Central memory CD4-positive, alpha-beta T cell (primary cell): ENCODE measurements at regions not wholly inside any gene's neighbourhood (a gene's known extent, or its start where the extent isn't known, plus 50 kb on each side); places are given as distances from the start of the nearest gene placed in this dataset.
"Not testable (repeated sequence)": the region's sequence is repeated elsewhere in the genome, so short reads cannot be mapped to it uniquely, and the experiment has no call there.

Source experiments
- DNase-seq: peaks from one replicate; pipeline ENCODE4 v3.0.0; 2022

- no peak for DNase-seq
Observed at GRCh38 chr9:89952401-89952800, 347.6 kb downstream of the GADD45G start.

- DNase-seq: not testable (repeated sequence)
Observed at GRCh38 chr9:89953263-89953662, 348.5 kb downstream of the GADD45G start.

DNA sequence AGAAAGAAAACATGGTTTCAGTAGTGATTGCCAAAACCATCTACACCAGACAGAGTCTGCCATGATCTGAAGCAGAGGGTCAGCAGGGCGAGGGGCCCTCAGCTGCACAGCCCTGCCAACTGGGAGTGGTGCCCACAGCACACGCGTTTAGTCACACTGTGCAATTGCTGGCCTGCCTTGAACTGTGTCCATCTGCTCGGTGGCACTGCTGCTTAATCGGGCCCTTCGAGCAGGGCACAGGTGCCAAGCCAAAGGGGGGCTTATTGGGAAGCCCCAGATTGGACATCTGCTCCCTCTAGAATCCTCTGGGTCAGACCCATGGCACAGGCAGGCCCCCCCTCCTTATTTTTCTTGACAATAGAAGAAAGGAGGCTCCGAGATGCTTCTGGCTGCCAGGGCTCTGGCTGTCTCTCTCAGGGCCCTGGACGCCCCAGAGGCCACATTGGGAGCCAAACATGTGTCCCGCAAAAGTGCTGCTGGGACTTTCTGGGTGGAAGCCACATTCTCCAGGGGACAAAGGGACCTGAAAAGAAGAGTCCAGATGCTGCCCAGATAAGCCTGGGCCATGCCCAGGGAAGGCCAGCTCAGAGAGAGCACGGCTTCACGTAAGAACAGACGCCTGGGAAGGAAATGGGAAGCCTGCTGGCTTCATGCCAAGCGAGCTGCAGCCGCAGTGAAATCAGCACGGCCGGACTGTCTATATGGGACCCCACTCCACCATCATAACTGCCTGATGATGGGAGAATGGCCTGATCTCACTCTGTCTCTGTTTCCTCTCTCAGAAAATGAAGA, 349.2 kb downstream of the GADD45G start:
- DNase-seq: no peak

- DNase-seq: no peak
Observed at GRCh38 chr9:89955144-89955543, 350.3 kb downstream of the GADD45G start.

DNA sequence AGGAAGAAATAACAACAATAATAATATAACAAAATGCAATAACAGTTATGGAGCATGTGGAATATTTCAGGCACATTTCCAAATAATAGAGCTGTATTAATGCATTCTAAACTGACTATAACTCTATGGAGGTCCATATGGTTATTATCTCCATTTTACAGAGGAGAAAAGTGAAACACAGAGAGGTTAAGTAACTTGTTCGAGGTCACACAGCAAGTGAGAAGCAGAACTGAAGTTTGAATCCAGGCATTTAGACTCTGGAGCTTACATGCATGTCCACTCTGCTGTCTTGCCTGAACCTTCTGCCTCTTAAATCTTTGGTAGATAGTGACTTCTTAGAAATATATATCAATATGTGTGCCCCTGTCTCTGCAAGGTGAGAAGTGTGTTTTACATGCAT, 350.8 kb downstream of the GADD45G start:
- no peak for DNase-seq

DNA sequence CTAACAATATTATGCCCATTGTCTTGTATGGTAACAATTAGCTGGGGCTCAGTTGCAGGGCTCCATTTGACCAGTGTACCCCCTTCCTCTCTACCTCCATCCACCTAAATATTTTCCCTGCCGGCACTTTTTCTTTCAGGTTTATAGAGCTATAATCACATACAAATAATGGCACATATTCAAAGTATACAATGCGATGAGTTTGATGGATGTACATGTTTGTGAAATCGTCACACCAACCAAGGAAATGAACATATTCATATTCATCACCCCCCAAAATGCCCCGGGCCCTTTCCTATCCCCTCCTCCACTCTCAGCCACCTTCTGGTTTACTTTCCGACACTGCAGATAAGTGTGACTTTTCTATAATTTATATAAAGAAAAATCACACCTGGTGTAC, 351.5 kb downstream of the GADD45G start:
- no peak for DNase-seq

GRCh38 chr9:89956907-89957306, 352.1 kb downstream of the GADD45G start:
- no peak for DNase-seq

DNA sequence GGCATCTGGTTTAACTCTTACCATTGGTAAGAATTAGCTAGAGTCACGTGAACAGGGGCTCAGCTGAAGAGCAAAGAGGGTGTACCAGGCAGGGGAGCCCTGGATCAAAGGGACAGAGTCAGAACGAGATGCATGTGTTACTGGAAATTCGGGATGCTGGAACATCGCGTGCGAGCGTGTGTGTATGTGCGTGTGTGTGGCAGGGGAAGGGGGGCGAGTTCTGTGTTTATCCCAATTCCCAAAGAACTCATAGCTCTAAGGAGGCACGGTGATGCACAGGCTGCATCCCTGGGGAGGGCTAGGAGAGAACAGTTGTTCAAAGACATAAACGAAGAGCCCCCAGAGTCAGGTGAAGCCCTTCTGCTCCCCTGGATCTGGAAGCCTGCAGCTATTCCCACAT, 353.3 kb downstream of the GADD45G start:
- DNase-seq: no peak

- no peak for DNase-seq
Observed at GRCh38 chr9:89961616-89962341, 357.0 kb downstream of the GADD45G start.

- DNase-seq: no peak
Observed at GRCh38 chr9:89963280-89963679, 358.5 kb downstream of the GADD45G start.

DNA sequence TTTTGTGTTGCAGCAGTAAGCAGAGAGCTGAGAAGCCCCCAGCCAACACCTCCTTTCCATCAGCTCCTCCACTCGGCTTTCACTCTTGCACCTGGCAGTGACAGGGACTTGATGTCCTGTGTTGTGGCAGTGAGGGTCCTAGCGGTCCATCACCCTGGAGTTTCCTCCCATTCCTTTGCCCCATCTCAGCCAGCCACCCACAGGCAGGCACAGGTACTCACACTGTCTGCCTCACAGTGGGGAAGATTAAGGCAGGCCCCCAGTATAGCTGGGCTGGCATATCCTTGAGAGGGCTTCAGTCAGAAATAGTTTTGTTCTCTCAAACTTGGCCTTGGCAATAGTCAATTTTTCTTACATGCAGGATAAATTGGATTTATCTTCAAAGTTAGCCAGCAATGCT, 362.7 kb downstream of the GADD45G start:
- no peak for DNase-seq

GRCh38 chr9:89969156-89969675, 364.4 kb downstream of the GADD45G start:
- no peak for DNase-seq

GRCh38 chr9:89969881-89970639, 365.2 kb downstream of the GADD45G start:
- no peak for DNase-seq

DNA sequence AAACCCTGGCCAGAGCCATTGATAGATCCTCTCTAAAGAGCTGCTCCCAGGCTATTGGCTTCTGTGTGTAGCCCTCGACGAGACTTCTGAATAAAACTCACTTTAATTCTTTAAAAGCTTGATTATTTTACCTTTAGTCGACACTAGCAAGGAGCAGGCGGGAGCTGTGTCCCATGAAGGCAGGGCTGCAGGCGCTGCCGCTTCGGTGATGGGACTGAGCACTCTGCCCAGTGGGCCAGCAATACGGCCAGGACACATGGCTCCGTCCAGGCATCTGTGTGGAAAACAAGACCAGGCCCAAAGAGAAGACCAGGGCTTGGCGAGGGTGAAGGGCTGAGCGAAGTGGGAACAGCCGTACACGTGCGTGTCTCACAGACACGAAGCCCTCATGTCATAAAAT, 365.9 kb downstream of the GADD45G start:
- no peak for DNase-seq

DNA sequence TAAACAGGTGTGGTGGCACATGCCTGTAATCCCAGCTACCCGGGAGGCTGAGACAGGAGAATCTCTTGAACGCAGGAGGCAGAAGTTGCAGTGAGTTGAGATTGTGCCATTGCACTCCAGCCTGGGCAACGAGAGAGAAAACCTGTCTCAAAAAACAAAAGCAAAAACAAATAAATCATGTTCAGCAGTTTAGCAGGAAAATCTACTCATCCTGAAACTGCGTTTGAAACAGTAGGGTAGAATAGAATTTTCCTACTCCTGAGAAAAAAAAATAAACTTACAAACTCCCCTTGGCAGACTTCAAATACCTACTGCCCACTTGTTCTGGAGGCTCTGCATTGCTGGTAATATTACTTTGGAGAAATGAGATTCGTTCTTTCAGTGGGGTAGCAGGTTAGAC, 367.7 kb downstream of the GADD45G start:
- DNase-seq: no peak

DNA sequence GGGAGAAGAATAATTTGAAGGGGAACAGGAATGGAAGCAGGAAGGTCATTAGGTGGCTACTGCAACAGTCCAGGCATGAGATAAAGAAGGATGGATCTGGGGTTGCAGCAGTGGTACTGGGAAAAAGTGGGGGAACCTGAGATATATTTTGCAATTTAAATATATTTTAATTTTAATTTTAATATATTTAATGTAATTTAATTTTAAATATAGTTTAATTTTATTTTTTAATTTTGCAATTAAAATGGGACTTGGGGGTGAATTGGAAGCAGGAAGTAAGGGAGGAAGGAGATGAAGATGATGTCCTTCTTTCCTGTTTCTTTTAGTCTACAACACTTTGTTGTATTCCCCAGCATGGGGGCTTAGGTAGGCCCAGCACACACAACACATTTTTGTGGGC, 369.8 kb downstream of the GADD45G start:
- DNase-seq: no peak

GRCh38 chr9:89975024-89975423, 370.2 kb downstream of the GADD45G start:
- DNase-seq: no peak

GRCh38 chr9:89975630-89976029, 370.8 kb downstream of the GADD45G start:
- no peak for DNase-seq

GRCh38 chr9:89978185-89978584, 373.4 kb downstream of the GADD45G start:
- no peak for DNase-seq

DNA sequence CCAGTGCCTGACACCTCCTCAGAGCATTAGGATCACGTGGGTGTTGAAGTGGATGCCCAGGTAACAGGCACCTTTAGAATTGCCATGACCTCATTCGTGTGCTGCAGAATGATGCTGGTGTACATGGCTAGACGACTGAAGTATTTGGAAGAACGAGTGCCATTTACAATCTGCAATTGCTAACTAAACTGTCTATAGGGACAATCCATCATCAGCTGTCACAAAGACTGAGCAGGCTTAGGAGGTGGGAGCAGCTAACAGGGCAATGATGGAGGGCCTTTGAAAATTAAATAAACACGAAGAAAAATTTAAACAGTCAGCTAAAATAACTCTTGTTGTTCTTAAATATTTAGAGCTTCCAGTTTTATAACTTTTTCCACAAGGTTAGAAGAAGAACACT, 375.8 kb downstream of the GADD45G start:
- DNase-seq: no peak

DNA sequence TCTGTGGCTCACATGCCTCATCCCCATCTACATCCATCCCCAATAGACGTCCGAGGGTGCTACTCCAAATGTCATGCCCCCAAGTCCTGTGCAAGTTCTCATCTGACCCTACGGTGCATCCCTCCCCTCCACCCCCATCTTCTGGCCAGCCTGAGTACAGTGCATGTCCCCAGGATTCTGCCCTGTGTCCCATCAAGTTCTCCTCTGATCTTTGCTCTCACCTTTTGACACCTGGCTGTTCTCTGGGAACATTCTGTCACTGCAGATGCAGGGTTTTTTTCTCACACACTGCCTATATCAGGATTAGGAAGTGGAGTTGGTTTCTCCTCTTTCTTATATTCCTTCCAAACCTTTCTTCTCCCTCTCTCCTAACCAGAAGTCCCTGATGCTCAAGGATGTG, 377.2 kb downstream of the GADD45G start:
- DNase-seq: no peak

DNA sequence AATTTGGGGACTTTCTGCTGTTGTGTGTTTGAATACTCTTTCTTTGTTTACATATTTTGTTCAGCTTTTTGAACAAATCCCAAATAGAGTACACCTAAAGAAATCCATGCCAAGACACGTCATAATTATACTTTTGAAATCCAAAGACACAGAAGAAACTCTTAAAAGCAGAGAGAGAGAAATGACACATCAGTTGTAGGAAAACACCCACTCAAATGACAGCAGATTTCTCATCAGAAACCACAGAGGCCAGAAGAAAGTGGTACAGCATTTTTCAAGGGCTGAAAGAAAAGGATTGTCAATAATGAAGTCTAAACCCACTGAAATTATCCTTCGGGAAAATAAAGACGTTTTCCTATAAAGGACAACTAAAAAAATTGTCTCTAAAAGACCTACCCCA, 378.6 kb downstream of the GADD45G start:
- DNase-seq: no peak

DNA sequence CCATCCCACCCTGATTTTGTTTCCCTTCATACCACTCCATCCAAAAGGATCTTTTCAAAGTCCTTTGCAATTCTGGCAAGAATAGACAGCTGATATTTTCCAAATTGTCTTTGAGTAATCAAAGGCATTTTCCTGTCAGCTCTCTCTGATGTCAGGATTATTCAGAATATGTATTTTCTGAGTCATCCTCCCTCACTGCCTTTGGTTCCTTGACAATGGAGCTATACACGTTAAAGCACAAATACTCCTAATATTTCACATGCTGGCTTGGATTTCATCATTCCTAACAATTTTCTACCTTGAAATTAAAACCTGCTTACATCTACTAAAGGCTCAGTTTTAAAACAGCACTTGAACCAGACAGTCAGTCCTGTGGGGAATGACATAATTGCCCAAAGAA, 379.4 kb downstream of the GADD45G start:
- no peak for DNase-seq
